HCT116 (cell line): ENCODE measurements at regions not wholly inside any gene's neighbourhood (a gene's known extent, or its start where the extent isn't known, plus 50 kb on each side); places are given as distances from the start of the nearest gene placed in this dataset.

Experiments used
- ATAC-seq: fragments of 200-7000 bp; cut with Tn5 transposase; 2 replicates; pipeline ENCODE4 v1.9.1; 2020; ENCODE audit warnings: mild to moderate bottlenecking, moderate library complexity
- BruUV-seq: library from RNA; stranded (reverse); fragments of 400-500 nt; replicated peaks from 2 replicates; lab custom pipeline; 2021; lab: Mats Ljungman, UMichigan
- CTCF ChIA-PET: fragments of 300-600 bp; sonication (Branson Sonifier 250); formaldehyde crosslinking; loops from one replicate; lab custom pipeline; 2021; ENCODE audit warnings: antibody characterized with exemption; lab: Charles Lee
- POLR2A ChIA-PET: fragments of 300-600, 350-600 bp; sonication (Branson Sonifier 250); formaldehyde crosslinking; loops from one replicate; lab custom pipeline; 2021; ENCODE audit warnings: antibody characterized with exemption; lab: Charles Lee
- RAD21 ChIA-PET, 2 experiments: fragments of 300-600 bp; sonication (Branson Sonifier 250); formaldehyde crosslinking; loops; one replicate each; lab custom pipeline; 2023; ENCODE audit warnings: low total read pairs in 2 of 2; ENCODE audit not compliant: uncharacterized antibody in 2 of 2, unreplicated experiment in 2 of 2, low non-redundant PET in 1 of 2; lab: Charles Lee
- DNase-seq: peaks from one replicate; pipeline ENCODE4 v3.0.0-alpha.2; 2010; ENCODE audit warnings: low read depth, low spot score
- H2AFZ ChIP-seq: fragments of 200-600 bp; shearing (Covaris generic), sonication (generic); 2 replicates; pipeline ENCODE4 v1.6.1; 2017; ENCODE audit warnings: low read depth, mixed run types, mixed read lengths, antibody characterized with exemption, low read length; ENCODE audit not compliant: poor library complexity, severe bottlenecking
- H3K27ac ChIP-seq: 2 replicates; pipeline ENCODE4 v1.5.1; 2012; ENCODE audit warnings: low read depth, low read length
- H3K27me3 ChIP-seq: fragments of 200-600 bp; sonication (generic); 2 replicates; pipeline ENCODE4 v1.6.1; 2016; ENCODE audit warnings: mixed run types, low read length, mixed read lengths; ENCODE audit not compliant: insufficient read depth
- H3K36me3 ChIP-seq, 2 experiments: fragments of 200-500 bp in 1 of 2; fragments of 200-600 bp in 1 of 2; sonication (Bioruptor generic) in 1 of 2; sonication (generic) in 1 of 2; 2 replicates each; pipeline versions ENCODE4 v1.5.1 to v1.6.1; 2014 to 2016; ENCODE audit warnings: low read length in 2 of 2, inconsistent platforms in 1 of 2, mixed read lengths in 1 of 2, mixed run types in 1 of 2; ENCODE audit not compliant: insufficient read depth in 2 of 2, control insufficient read depth in 1 of 2
- H3K4me1 ChIP-seq, 2 experiments: fragments of 200-600 bp in 1 of 2; sonication (generic) in 1 of 2; 2 replicates each; pipeline versions ENCODE4 v1.5.1 to v1.6.1; 2012 to 2017; ENCODE audit warnings: low read length in 2 of 2, inconsistent platforms in 1 of 2, mild to moderate bottlenecking in 1 of 2, mixed read lengths in 1 of 2, mixed run types in 1 of 2, moderate library complexity in 1 of 2; ENCODE audit not compliant: insufficient read depth in 2 of 2, control insufficient read depth in 1 of 2
- H3K4me2 ChIP-seq: fragments of 200-600 bp; sonication (generic); 2 replicates; pipeline ENCODE4 v1.6.1; 2017; ENCODE audit warnings: mixed run types, low read length, mixed read lengths
- H3K4me3 ChIP-seq, 2 experiments: fragments of 200-600 bp in 1 of 2; sonication (generic) in 1 of 2; replicated peaks in 1 of 2; 2 replicates each; pipeline ENCODE4 v1.5.1; 2011 to 2016; ENCODE audit warnings: low read length in 2 of 2, control low read depth in 1 of 2, low read depth in 1 of 2, mild to moderate bottlenecking in 1 of 2, mixed read lengths in 1 of 2, mixed run types in 1 of 2
- H3K79me2 ChIP-seq: fragments of 200-600 bp; sonication (generic); 2 replicates; pipeline ENCODE4 v1.6.1; 2017; ENCODE audit warnings: mild to moderate bottlenecking, mixed run types, low read length, moderate library complexity, mixed read lengths; ENCODE audit not compliant: insufficient read depth
- H3K9ac ChIP-seq: fragments of 200-600 bp; sonication (generic); 2 replicates; pipeline ENCODE4 v1.6.1; 2016; ENCODE audit warnings: low read length, mixed read lengths
- H3K9me2 ChIP-seq: fragments of 200-600 bp; sonication (generic), shearing (Covaris generic); 2 replicates; pipeline ENCODE4 v1.6.1; 2017; ENCODE audit warnings: mixed run types, mild to moderate bottlenecking, moderate library complexity; ENCODE audit not compliant: insufficient read depth
- H3K9me3 ChIP-seq, 2 experiments: fragments of 200-500 bp in 1 of 2; fragments of 200-600 bp in 1 of 2; sonication (Bioruptor generic) in 1 of 2; sonication (generic) in 1 of 2; 2 replicates each; pipeline ENCODE4 v1.6.1; 2014 to 2017; ENCODE audit warnings: low read length in 2 of 2, mixed read lengths in 2 of 2, inconsistent platforms in 1 of 2, low read depth in 1 of 2, mild to moderate bottlenecking in 1 of 2, mixed run types in 1 of 2, moderate library complexity in 1 of 2; ENCODE audit not compliant: control insufficient read depth in 1 of 2, insufficient read depth in 1 of 2
- H4K20me1 ChIP-seq: fragments of 200-600 bp; sonication (generic), shearing (Covaris generic); 2 replicates; pipeline ENCODE4 v1.6.1; 2017; ENCODE audit warnings: mixed run types, mild to moderate bottlenecking, moderate library complexity; ENCODE audit not compliant: insufficient read depth
- CBX3 ChIP-seq: IDR thresholded peaks from 2 replicates; pipeline ENCODE4 v1.6.1; 2012; ENCODE audit warnings: low read depth
- EGR1 ChIP-seq: IDR thresholded peaks from 2 replicates; pipeline ENCODE4 v1.6.1; 2012; ENCODE audit warnings: low read depth
- ELF1 ChIP-seq: IDR thresholded peaks from 2 replicates; pipeline ENCODE4 v1.6.1; 2012; ENCODE audit warnings: low read depth, borderline replicate concordance
- EZH2 ChIP-seq: fragments of 200-600 bp; sonication (generic); IDR thresholded peaks from 2 replicates; pipeline ENCODE4 v1.6.1; 2017; ENCODE audit warnings: antibody characterized with exemption, mixed run types
- JUND ChIP-seq: IDR thresholded peaks from 2 replicates; pipeline ENCODE4 v1.6.1; 2012
- RAD21 ChIP-seq: IDR thresholded peaks from 2 replicates; pipeline ENCODE4 v1.6.1; 2012; ENCODE audit warnings: low read depth, mild to moderate bottlenecking
- SIN3A ChIP-seq: IDR thresholded peaks from 2 replicates; pipeline ENCODE4 v1.6.1; 2012; ENCODE audit warnings: low read depth
- SP1 ChIP-seq: IDR thresholded peaks from 2 replicates; pipeline ENCODE4 v1.6.1; 2012; ENCODE audit warnings: low read depth
- SRF ChIP-seq: IDR thresholded peaks from 2 replicates; pipeline ENCODE4 v1.6.1; 2012; ENCODE audit warnings: low read depth
- ZFX ChIP-seq: fragments of 450-650 bp; IDR thresholded peaks from 2 replicates; pipeline ENCODE4 v1.6.1; 2017
- ZNF274 ChIP-seq: fragments of 200-500 bp; sonication (Bioruptor generic); IDR thresholded peaks from 2 replicates; pipeline ENCODE4 v1.6.1; 2014; ENCODE audit warnings: mild to moderate bottlenecking, low read depth, low read length, inconsistent platforms
- intact Hi-C: fragments of 100-400 bp; cut with micrococcal nuclease; formaldehyde crosslinking; loops from 2 replicates; pipeline ENCODE4 v1.10.0; 2022
- TF ChIP-seq, protein P1 (sequence below): IDR thresholded peaks from 2 replicates; pipeline ENCODE4 v1.6.1; 2012
- TF ChIP-seq, protein P2 (sequence below): IDR thresholded peaks from 2 replicates; pipeline ENCODE4 v1.6.1; 2012; ENCODE audit warnings: low read depth

DNA sequence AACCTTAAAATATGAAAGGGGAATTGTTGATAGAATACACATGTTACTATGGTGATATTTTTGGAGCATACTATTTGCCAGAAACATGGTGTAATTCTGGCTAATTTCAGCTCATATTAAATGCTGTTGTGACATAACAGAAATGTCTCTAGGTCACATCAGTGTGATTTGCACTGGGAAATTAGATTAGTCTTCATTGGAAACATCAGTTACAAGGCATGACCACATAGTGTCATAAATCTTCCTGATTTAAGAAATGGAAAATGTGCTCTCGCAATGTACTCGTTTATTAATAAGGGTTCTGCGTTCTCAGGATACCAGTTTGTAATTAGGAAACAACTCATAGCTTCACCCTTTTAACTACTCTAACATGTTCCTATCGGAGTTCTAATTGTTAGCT lies 72.9 kb upstream of the GYPA start:
- Histone ChIP-seq H3K4me2 (no peak overlapping the region), H3K36me3 (no peaks in the 10 kb centered on the region), H3K27ac (no peak overlapping the region), H3K4me3 (no peak overlapping the region), H3K9ac (no peak overlapping the region), H2AFZ (no peak overlapping the region), H3K9me3 (no peaks in the 10 kb centered on the region), H4K20me1 (no peaks in the 10 kb centered on the region), H3K4me1 (no peaks in the 10 kb centered on the region), H3K27me3 (no peaks in the 10 kb centered on the region), H3K9me2 (no peaks in the 10 kb centered on the region), H3K79me2 (no peaks in the 10 kb centered on the region)
- TF ChIP-seq EGR1 (no peak), ZNF274 (no peak), ELF1 (no peak), EZH2 (no peak), ZFX (no peak), JUND (no peak), SIN3A (no peak), CBX3 (no peak), RAD21 (no peak), SP1 (no peak), SRF (no peak)
- TF ChIP-seq, protein P1, sequence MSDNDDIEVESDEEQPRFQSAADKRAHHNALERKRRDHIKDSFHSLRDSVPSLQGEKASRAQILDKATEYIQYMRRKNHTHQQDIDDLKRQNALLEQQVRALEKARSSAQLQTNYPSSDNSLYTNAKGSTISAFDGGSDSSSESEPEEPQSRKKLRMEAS, result no peak
- TF ChIP-seq, protein P2, sequence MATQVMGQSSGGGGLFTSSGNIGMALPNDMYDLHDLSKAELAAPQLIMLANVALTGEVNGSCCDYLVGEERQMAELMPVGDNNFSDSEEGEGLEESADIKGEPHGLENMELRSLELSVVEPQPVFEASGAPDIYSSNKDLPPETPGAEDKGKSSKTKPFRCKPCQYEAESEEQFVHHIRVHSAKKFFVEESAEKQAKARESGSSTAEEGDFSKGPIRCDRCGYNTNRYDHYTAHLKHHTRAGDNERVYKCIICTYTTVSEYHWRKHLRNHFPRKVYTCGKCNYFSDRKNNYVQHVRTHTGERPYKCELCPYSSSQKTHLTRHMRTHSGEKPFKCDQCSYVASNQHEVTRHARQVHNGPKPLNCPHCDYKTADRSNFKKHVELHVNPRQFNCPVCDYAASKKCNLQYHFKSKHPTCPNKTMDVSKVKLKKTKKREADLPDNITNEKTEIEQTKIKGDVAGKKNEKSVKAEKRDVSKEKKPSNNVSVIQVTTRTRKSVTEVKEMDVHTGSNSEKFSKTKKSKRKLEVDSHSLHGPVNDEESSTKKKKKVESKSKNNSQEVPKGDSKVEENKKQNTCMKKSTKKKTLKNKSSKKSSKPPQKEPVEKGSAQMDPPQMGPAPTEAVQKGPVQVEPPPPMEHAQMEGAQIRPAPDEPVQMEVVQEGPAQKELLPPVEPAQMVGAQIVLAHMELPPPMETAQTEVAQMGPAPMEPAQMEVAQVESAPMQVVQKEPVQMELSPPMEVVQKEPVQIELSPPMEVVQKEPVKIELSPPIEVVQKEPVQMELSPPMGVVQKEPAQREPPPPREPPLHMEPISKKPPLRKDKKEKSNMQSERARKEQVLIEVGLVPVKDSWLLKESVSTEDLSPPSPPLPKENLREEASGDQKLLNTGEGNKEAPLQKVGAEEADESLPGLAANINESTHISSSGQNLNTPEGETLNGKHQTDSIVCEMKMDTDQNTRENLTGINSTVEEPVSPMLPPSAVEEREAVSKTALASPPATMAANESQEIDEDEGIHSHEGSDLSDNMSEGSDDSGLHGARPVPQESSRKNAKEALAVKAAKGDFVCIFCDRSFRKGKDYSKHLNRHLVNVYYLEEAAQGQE, result no peak
- BruUV-seq, result no TSS peak
- intact Hi-C loops, result no loop called here
- ChIA-PET CTCF (no interaction called here), RAD21 (no interaction called here), POLR2A (no interaction called here)
- no peak for ATAC-seq
- DNase-seq, result no peak
